HUDEP-2 (cell line): ENCODE measurements at regions not wholly inside any gene's neighbourhood (a gene's known extent, or its start where the extent isn't known, plus 50 kb on each side); places are given as distances from the start of the nearest gene placed in this dataset.
"Not testable (repeated sequence)": the region's sequence is repeated elsewhere in the genome, so short reads cannot be mapped to it uniquely, and the experiment has no call there.

Source experiments
- DNase-seq, 76 experiments: peaks; one replicate each; lab custom pipeline; 2025; ENCODE audit not compliant: unreplicated experiment in 76 of 76; lab: John Stamatoyannopoulos, UW

DNA sequence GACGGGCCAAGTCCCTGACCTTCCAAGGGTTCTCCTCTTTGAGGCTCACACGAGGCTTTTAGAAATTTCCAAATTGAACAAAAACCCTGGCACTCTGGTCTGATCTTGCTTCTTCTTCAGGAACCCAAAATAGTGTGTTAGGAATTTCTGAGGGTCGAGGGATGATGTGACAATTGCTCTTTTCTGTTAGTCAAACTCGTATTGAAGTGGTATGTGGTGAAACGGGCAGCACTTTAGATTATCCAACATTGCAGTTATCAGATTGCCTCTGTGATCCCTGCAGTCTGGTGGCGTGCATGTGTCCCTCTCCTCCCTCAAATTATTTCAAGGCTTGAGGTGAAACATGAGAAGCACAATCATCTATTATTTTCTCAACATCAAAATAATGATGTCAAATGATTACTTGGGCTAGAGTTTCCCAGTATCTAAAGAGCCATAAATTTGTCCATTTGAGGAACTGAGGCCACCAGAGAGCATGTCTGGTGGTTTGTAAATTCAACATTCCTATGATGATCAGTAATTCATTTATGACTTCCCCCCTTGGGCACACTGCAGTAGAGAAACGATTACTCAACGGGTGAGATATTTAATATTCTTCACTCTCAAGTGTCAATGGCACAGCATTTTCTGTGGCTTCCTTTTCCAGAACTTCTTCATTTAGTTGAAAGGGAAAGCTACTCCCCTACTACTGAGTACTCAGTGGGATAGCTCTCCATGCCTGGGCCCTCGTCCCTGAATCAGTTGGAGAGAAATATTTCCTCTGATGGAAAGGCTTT lies 308.6 kb upstream of the MAP3K7 start:
- DNase-seq = no peak

DNA sequence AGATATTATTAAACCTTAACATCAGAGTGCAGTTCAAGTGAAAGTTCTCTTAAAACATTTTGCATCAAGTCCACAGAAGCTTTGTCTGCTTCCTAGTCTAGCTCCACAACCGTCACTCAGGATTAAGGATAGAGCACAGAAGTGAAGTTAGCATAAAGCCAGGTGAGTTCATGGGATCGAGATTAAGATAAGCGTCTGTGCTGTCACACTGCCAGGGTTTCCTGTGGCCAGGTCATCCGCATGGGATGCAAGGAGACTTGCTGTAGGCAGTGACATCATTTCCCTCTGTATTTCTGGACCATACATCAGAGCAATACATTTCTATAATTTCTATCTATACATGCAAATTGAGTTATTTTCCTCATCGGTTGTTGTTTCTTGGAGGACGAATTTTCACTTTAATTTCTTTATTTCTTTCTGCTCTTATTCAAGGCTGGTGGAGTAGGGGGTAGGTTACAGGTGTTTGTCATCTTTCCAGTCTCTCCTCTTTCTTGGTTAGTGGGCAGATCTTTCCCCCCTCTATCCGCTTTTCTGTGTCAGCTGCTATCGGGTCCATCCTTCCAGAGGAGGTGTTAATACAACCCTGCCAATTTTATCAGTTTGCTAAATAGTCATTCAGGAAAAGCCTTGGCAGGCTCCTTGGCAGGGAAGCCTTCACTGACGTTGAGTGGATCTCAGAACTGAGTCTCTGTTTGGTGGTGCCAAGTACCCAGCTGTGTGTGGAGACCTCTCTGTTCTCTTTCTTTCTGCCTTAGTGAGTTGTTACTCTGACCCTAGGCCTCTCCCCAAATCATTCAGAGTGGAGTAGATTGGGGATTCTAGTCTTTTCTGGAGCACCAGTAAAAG lies 307.6 kb upstream of the MAP3K7 start:
- DNase-seq = no peak

DNA sequence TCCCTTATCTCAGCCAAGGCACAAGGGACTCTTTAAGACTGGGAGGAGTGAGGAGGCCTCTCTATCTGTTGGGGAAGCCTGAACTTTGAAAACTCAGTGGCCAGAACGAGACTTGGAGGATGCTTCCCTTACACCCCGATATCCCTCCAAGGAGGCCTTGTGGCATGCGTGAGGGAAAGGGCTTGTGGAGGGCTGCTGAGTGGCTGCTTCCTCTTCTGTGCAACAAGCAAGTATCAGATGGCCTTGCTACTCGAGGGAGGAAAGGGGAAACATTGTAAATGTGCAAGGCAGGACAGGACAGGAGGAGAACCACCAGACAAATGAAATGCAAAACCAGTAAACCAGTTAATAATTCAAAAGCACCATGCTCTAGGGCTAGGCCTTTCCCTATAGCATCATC lies 306.5 kb upstream of the MAP3K7 start:
- DNase-seq = no peak

- DNase-seq = no peak
Measured at GRCh38 chr6:90892271-90892670, 305.4 kb upstream of the MAP3K7 start.

GRCh38 chr6:90891355-90891754 lies 304.5 kb upstream of the MAP3K7 start:
- DNase-seq = no peak

- no peak for DNase-seq
Measured at GRCh38 chr6:90890683-90891330, 303.9 kb upstream of the MAP3K7 start.

- DNase-seq = no peak
Measured at GRCh38 chr6:90887764-90888163, 300.9 kb upstream of the MAP3K7 start.

DNA sequence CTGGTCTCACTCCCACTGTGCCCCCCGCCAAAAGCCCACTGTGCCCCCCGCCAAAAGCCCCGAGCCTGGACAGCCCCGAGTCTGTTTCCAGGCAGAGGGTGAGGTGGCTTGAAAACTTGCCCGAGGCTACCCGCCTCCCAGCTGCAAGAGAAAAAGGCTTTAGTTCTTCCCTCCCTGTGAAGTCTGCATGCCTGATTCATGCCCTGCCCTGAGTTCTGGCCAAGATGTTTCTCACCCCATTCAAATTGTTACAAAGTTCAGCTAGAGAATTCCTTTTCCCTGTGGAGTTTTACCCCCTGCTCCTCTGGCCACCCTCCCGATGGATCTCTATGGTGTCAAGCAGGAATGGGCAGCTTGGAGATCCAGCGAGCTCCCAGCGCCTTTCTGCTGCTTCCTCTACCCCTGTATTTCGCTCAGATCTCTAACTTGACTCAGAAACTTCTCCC lies 298.8 kb upstream of the MAP3K7 start:
- no peak for DNase-seq

DNA sequence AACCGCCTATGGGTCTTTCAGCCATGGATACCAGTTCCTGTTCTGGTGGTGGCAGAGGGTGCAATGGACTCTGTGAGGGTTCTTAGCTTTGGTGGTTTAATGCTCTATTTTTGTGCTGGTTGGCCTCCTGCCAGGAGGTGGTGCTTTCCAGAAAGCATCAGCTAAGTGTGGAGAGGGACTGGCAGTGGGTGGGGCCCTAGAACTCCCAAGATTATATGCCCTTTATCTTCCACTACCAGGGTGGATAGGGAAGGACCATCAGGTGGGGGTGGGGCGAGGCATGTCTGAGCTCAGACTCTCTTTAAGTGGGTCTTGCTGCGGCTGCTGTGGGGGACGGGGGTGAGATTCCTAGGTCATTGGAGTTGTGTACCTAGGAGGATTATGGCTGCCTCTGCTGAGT lies 298.3 kb upstream of the MAP3K7 start:
- DNase-seq = not testable (repeated sequence)

- DNase-seq = no peak
Measured at GRCh38 chr6:90877616-90878015, 290.7 kb upstream of the MAP3K7 start.

DNA sequence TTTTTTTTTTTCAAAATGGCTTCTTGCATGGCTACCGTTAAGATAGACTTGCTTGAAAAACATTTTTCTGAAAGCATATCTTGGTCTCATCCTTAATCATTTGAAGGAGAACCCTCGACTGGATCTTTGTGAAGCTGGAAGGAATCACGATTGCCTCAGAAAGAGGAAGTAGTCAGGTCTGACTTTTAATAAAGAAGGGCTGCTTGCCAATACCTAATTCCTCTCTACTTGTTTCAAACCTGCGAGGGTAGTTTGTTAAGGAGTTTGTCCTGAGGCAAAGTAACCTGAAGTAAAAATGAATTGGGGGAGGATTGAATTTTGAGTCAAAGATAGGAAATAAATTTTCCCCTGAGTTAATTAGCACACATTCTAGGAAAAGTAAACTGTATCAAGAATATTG lies 288.1 kb upstream of the MAP3K7 start:
- no peak for DNase-seq

- DNase-seq = no peak
Measured at GRCh38 chr6:90872981-90873380, 286.1 kb upstream of the MAP3K7 start.

DNA sequence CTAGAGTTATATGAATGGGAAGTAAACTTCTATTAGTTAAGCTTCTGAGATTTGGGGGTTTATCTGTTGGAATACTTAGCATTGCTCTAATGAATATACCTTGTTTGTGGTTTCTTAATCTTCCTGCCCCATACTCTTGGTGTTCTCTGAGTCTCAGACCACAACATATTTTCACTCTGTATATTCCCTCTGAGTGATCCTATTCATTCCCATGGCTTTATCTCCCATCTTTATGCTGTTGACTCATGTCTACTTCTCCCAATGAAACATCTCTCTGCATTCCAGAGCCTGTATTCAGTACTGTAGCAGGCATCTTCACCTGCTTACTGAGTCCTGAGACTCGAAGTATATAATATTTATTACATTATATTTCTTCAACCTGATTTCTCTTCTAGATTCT lies 283.7 kb upstream of the MAP3K7 start:
- DNase-seq = no peak

DNA sequence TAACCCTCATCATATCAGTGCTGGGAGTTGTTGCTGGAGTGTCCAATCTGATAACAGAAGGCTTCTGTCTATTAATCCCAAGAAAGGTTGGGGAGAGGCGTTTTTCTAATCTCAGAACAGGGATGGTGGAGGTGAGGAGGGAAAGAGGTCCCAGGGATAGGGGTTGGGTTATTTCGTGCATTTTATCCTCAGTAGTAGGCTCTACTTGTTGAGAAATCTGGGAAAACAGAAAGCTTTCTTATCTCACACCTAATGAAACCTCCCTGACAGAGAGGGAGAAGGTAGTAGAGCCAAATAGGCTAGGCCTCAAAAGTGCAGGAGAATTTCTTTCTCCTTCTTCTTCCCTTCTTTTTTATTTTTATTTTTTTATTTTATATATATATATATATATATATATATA lies 281.8 kb upstream of the MAP3K7 start:
- DNase-seq = no peak

GRCh38 chr6:90868256-90868655 lies 281.4 kb upstream of the MAP3K7 start:
- no peak for DNase-seq

DNA sequence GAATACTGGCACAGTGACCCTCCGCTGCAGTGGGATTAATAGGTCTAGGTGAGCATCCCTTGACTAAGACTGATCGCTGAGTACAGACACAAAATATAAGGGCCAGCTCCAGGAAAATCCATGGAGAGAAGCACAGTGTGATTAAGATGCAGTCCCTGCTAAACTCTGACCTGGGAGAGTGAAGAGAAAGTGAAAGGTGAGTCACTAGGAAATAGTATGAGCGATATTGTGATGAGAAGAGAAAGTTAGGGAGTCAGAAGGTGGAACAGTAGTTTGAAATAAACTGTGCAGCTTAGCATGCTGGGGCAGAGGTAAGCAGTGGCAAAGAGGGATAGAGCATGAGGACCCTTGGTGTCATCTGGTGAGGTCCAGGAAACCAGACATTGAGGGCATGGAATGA lies 278.6 kb upstream of the MAP3K7 start:
- no peak for DNase-seq

DNA sequence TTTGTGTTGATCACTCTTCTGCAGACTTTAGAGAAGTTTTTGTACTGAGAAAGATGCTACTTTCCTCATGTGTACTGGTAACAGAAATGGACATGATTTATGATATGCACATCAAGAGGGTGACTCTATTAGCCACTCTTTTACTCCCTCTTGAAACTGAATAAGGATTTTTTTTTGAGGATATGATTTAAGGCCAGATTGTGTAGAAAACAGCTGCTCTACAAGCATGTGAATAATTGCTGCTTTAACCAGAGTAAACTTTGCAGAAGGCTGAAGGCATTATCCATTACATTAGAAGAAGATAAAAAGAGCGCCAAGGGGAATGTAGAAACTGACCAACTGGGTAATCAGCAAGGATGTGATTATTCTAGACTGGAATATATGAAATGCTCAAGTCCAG lies 276.2 kb upstream of the MAP3K7 start:
- no peak for DNase-seq

DNA sequence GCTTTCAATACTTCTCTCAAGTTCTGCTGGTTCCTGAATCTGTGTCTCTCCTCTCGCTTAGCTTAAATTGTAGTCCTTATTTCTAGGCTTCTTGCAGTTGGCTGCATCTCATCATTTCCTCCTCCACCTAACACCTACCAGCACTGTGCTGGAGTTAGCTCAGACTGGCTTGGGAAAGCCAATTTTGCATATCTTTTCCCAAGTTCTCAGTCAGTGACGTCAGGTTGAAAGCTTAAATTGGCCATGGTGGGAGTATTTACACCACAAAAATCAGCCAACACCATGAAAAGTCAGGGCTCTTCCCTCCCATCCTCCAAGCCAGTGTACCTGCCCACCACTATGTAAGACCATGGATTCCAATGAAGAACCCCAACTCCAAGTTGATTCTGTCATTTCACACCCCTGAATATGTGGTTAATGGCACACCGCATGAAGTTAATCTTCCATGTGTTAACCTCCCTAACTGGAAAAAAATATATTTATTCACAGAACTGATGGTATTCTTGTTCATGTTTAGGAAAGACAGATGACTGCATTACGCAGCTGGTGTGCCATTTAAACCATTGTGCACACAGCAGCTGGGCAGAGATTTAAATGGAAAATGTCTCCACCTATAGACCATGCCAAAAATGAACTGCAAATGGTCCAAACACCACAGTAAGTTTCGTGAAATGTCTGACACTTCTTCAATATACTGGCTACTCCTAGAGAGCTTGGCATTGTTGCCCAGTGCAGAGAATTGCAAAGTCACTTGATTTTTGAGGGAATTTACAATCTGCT lies 274.1 kb upstream of the MAP3K7 start:
- peak in 4 of 76 experiments; percentile 5 to 14 (median 12) for DNase-seq

DNA sequence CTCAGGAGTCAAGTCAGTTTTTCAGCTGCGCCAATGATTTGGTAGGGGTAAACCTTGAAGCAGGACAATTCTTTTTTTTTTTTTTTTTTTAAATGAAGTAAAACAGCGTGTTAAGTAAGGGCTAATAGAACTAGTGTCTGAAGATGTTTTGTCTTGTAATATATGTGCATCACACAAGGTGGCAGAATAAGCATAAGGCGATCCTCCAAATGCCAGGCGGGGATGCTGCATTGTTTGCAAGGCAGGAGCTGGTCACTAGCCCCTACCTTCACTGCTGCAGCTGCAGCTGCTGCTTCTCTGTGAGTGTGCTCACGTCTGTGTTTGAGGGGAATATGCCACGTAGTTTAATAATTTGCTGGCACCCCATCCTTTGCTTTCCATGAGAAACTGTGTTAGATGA lies 272.7 kb upstream of the MAP3K7 start:
- no peak for DNase-seq

- DNase-seq = no peak
Measured at GRCh38 chr6:90859056-90859455, 272.2 kb upstream of the MAP3K7 start.

GRCh38 chr6:90849686-90850085 lies 262.8 kb upstream of the MAP3K7 start:
- no peak for DNase-seq
